NCI-H128 (cell line): ENCODE measurements at regions not wholly inside any gene's neighbourhood (a gene's known extent, or its start where the extent isn't known, plus 50 kb on each side); places are given as distances from the start of the nearest gene placed in this dataset.
"Not testable (repeated sequence)": the region's sequence is repeated elsewhere in the genome, so short reads cannot be mapped to it uniquely, and the experiment has no call there.

Experiments used
- DNase-seq: peaks from one replicate; lab custom pipeline; 2025; ENCODE audit not compliant: unreplicated experiment; lab: John Stamatoyannopoulos, UW

GRCh38 chr7:131039836-131040235 lies 287.8 kb upstream of the MKLN1 start:
- DNase-seq, result no peak

- no peak for DNase-seq
Observed at GRCh38 chr7:131040467-131040932, 287.2 kb upstream of the MKLN1 start.

DNA sequence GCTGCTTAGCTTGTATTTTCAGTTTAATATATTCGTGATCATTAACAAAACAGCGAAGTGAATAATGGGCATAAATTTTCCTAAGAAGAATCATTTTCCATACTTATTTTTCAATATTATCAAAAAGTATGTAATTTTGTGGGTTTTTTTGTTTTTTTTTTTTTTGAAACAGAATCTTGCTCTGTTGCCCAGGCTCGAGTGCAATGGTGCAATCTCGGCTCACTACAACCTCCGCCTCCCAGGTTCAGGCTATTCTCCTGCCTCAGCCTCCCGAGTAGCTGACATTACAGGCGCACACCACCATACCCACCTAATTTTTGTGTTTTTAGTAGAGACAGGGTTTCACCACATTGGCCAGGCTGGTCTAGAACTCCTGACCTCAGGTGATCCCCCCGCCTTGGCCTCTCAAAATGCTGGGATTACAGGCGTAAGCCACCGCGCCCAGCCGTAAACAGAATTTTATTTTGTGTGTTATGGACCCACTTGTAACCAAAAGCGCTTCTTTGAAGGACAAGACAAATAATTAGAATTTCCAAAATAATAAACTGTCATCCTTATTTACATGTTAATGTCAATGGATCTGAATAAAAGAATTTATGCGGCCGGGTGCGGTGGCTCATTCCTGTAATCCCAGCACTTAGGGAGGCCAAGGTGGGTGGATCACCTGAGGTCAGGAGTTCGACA lies 286.5 kb upstream of the MKLN1 start:
- not testable (repeated sequence) for DNase-seq

- DNase-seq, result no peak
Observed at GRCh38 chr7:131042269-131043160, 285.2 kb upstream of the MKLN1 start.

- no peak for DNase-seq
Observed at GRCh38 chr7:131045526-131045925, 282.1 kb upstream of the MKLN1 start.

GRCh38 chr7:131046246-131046645 lies 281.4 kb upstream of the MKLN1 start:
- DNase-seq, result no peak

GRCh38 chr7:131047651-131048304 lies 279.9 kb upstream of the MKLN1 start:
- DNase-seq, result no peak

DNA sequence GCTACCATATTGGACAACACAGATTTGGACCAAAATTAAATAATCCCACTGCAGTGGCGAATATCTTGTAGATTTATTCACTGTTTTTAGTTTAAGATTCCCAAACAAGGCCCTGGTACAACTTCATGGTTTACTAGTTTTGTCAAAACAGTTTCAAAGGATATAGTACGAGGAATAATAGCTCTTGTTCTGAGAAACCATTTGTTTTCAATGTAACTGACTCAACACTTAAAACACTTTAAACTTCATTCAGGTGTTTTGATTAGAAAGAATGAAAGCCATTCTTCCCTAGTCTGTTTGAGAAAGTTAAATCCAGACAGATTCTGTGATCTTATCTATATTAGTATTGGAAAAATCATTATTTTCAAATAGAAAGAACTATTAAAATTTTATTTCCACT lies 276.4 kb upstream of the MKLN1 start:
- no peak for DNase-seq

DNA sequence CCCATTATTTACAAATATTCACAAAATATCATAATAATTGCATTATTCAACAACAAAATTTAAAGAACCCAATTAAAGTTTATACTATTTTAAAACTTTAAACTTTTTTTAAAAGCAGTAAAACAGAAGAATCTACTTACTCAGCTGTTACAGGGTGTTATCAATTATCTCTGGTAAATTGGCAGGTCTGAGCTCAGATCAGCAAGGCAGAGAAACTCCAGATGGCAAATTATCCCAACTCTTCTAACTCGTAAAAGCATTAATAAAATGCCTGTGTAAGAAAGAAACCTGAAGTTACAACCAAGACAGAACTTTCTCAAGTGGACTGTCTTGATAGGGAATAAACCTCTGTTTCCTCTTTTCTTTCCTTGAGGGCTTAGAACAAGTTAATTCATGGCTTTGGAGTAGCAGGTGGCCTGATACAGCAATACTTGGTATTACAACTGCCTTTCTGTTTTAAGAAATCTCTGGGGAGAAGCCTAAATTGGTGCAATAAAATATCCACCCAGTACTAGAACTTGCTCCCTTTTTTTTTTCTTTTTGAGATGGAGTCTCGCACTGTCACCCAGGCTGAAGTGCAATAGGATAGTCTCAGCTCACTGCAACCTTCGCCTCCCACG lies 275.3 kb upstream of the MKLN1 start:
- no peak for DNase-seq

DNA sequence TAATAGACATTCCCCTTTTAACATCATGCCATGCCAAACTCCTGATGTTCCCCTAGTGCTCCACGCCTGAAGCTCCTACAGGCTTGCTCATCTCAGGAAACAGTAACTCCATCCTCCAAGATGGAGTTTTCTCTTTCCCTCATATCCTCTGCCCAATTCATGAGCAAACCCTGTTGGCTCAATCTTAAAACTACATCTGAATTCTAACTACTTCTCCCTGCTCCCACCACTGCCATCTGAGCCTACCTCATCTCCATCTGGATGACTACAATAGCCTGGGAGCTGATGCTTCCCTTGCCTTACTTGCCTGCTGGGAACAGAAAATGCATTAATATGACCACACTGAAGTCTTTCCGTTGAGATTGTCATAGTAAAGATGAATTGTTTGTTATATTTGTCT lies 271.7 kb upstream of the MKLN1 start:
- DNase-seq, result no peak

GRCh38 chr7:131057015-131057793 lies 270.5 kb upstream of the MKLN1 start:
- DNase-seq, result no peak

DNA sequence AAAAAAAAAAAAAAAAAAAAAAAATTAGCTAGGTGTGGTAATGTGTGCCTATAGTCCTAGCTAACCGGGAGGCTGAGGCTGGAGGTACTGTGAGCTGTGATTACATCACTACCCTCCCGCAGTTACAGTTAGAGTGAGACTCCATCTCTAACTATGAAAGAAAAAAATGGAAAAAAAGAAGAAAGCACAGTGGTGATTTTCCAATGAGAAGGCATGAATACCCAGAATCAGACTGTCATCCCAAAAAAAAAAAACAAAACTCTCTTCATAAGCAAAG lies 269.9 kb upstream of the MKLN1 start:
- DNase-seq, result no peak

- not testable (repeated sequence) for DNase-seq
Observed at GRCh38 chr7:131058561-131059288, 269.0 kb upstream of the MKLN1 start.

- not testable (repeated sequence) for DNase-seq
Observed at GRCh38 chr7:131059401-131059800, 268.3 kb upstream of the MKLN1 start.

DNA sequence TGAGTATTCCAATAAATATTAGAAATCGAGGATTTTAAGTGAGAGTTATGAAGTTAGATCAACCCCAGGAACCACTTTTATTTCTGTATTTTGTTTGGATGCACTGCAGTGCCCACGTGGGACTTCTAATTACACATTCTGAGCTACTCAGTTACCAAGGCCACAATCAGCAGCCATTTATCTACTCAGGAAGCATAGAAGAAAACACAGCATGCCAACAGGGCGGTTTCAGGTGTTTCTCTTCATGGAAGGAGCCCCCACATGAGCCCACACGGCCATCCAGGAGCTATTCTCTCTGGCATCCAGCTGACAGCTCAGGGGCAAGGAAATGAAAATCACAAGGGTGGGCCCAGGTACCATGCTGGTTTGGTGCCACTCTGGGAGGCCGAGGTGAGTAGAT lies 266.5 kb upstream of the MKLN1 start:
- DNase-seq, result no peak

DNA sequence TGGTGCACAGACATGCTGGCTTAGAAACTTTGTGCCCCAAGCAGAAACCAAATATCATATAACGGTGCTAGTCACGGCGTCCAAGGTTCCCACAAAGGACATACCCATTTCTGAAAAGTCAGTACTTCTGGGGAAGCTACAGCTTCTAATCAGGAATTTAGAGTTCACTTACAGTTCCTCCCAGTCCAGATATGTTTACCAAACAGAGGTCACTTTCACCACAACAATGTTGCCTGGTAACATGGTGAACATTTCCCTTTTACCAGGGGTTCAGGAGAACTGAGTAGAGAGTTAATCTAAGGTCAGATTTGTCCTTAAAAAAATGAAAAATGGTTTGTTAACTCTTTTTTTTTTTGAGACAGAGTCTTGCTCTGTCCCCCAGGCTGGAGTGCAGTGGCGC lies 265.9 kb upstream of the MKLN1 start:
- DNase-seq, result no peak

- DNase-seq, result no peak
Observed at GRCh38 chr7:131066635-131067034, 261.0 kb upstream of the MKLN1 start.

DNA sequence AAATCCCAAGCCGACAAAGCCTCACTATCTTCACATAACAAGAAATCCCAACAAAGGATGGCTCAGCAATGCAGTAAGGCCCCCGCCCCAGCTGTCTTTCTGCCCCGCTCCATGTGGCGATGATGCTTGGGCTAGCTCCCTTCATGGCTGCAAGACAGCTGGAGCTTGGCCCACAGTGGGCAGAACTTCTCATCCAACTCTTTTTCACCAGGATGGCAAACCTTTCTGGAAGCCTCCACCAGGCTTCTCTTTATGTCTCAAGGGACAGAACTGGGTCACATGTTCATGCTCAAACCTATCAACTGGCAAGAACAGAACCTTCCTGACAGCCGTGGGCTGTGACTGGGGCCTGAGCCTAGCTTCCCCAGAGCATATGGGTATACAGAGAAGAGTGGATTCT lies 260.5 kb upstream of the MKLN1 start:
- DNase-seq, result no peak

GRCh38 chr7:131068604-131069021 lies 259.1 kb upstream of the MKLN1 start:
- no peak for DNase-seq
